Heart right ventricle (tissue), 16 donors: ENCODE measurements at regions not wholly inside any gene's neighbourhood (a gene's known extent, or its start where the extent isn't known, plus 50 kb on each side); places are given as distances from the start of the nearest gene placed in this dataset.
"Not testable (repeated sequence)": the region's sequence is repeated elsewhere in the genome, so short reads cannot be mapped to it uniquely, and the experiment has no call there.

Experiments used
- ATAC-seq, 8 donors: fragments of 200-7000 bp; cut with Tn5 transposase; one replicate each; pipeline ENCODE4 v1.9.1; 2020; ENCODE audit warnings: mild to moderate bottlenecking in 8 of 8, moderate library complexity in 8 of 8, moderate number of reproducible peaks in 1 of 8
- DNase-seq, 2 donors: peaks; one replicate each; pipeline ENCODE4 v3.0.0-alpha.2; 2020
- H3K27ac ChIP-seq, 10 donors: fragments of 200-600 bp; sonication (generic) in 2 of 10; one replicate each; pipeline versions ENCODE4 v1.5.0 to v1.8.0; 2020 to 2022; ENCODE audit warnings: mild to moderate bottlenecking in 3 of 10
- H3K27me3 ChIP-seq, 7 donors: fragments of 200-600 bp; one replicate each; pipeline ENCODE4 v1.8.0; 2021 to 2022; ENCODE audit warnings: mild to moderate bottlenecking in 2 of 7
- H3K36me3 ChIP-seq, 9 donors: fragments of 200-600 bp; sonication (generic) in 1 of 9; one replicate each; pipeline versions ENCODE4 v1.5.0 to v1.8.0; 2020 to 2022; ENCODE audit warnings: mild to moderate bottlenecking in 2 of 9
- H3K4me1 ChIP-seq, 9 donors: fragments of 200-600 bp; sonication (generic) in 1 of 9; one replicate each; pipeline versions ENCODE4 v1.5.0 to v1.8.0; 2020 to 2022; ENCODE audit warnings: mild to moderate bottlenecking in 4 of 9
- H3K4me3 ChIP-seq, 10 donors: fragments of 200-600 bp; sonication (generic) in 2 of 10; one replicate each; pipeline versions ENCODE4 v1.5.0 to v1.8.0; 2020 to 2022; ENCODE audit warnings: mild to moderate bottlenecking in 7 of 10, moderate library complexity in 2 of 10
- H3K9me3 ChIP-seq, 11 donors: fragments of 200-600 bp in 10 of 11; sonication (generic) in 2 of 11; one replicate each; pipeline versions ENCODE4 v1.5.0 to v1.8.0; 2013 to 2022; ENCODE audit warnings: mild to moderate bottlenecking in 2 of 11, control low read depth in 1 of 11, moderate library complexity in 1 of 11
- CTCF ChIP-seq, 9 donors: fragments of 200-600 bp; sonication (generic) in 2 of 9; IDR thresholded peaks; one replicate each; pipeline versions ENCODE4 v1.5.0 to v1.8.0; 2021 to 2022; ENCODE audit warnings: antibody characterized with exemption in 9 of 9, mild to moderate bottlenecking in 5 of 9, moderate library complexity in 1 of 9
- WGBS, 2 donors: extraction: QIAGEN DNeasy Blood & Tissue Kit; methylation state at CpG; one replicate each; pipeline ENCODE4 v1.1.7; 2013; ENCODE audit warnings: inconsistent platforms in 1 of 2; 5-methylcytosine and 5-hydroxymethylcytosine counted together
- intact Hi-C, 10 donors: fragments of 100-400 bp; cut with DNase I; formaldehyde crosslinking; loops; one replicate each; pipeline versions ENCODE4 v1.11.1 to v1.14.2; 2022
- donor health status: Arrhythmogenic right ventricular cardiomyopathy.
- donor health status: ischemic (EF 13 %, LVEDD 7.1; RV severe dilation, severe dysfunction).
- donor health status: healthy with polysubstance abuse.
- donor health status: DM: no; HTN: yes; CAD: no.
- donor health status: DM: no; HTN: no; CAD: no.
- donor health status: ischemic (EF 25% LVEDD 6.9; RV normal size, moderate dysfunction).
- donor health status: ischemic (EF 25% LVEDD 5.7; RV mildly dilated, moderate dysfunction).
- donor health status: healthy.
- donor health status: DM: yes; HTN: yes; CAD: no.
- donor health status: Ischemic cardiomyopathy.
- donor health status: ischemic (EF 35%, LVEDD 5.7; RV mildly dilated, moderate dysfunction).
- donor health status: nonischemic (EF 11% LVEDD 7.7; RV severe dilation, severe dysfunction).
- donor health status: DM: yes; HTN: yes; CAD: no.
- donor health status: PGD.
- donor health status: ischemic (EF 29% LVEDD 5.4; RV normal size, mild dysfunction).
- donor health status: nonischemic (EF 23%, LVEDD 6.1; RV moderate dilation, normal function).

- intact Hi-C loops: no loop called here
- DNase-seq (no peak), ATAC-seq (no peak)
- Histone ChIP-seq H3K4me3 (no peak overlapping the region), H3K27me3 (no peaks in the 10 kb centered on the region), H3K9me3 (no peaks in the 10 kb centered on the region), H3K4me1 (peaks cover 0 to 14% (median 5%) of the 10 kb centered on the region in 9 donors), H3K27ac (no peak overlapping the region), H3K36me3 (peaks cover 0 to 98% (median 4%) of the 10 kb centered on the region in 9 donors)
- no peak for TF ChIP-seq CTCF (IDR thresholded peaks at IDR 0.05)
- 73 to 84% methylated on average over 6 of the region's 6 CpGs for WGBS, 2 donors
Measured at GRCh38 chr7:149605696-149606095, 108.1 kb upstream of the ZNF746 start.

GRCh38 chr7:149604521-149604920, 106.9 kb upstream of the ZNF746 start:
- no peak overlapping the region for H3K27ac ChIP-seq
- no peak for TF ChIP-seq CTCF (IDR thresholded peaks at IDR 0.05)
- no peak for ATAC-seq
- WGBS, 2 donors: 91 to 93% methylated on average over 4 of the region's 4 CpGs
- DNase-seq: no peak
- peaks cover 0 to 92% (median 4%) of the 10 kb centered on the region in 9 donors for H3K36me3 ChIP-seq
- H3K4me1 ChIP-seq: peaks cover 0 to 18% (median 10%) of the 10 kb centered on the region in 9 donors
- no peaks in the 10 kb centered on the region for H3K9me3 ChIP-seq
- H3K4me3 ChIP-seq: no peak overlapping the region
- intact Hi-C loops: no loop called here
- H3K27me3 ChIP-seq: no peaks in the 10 kb centered on the region

DNA sequence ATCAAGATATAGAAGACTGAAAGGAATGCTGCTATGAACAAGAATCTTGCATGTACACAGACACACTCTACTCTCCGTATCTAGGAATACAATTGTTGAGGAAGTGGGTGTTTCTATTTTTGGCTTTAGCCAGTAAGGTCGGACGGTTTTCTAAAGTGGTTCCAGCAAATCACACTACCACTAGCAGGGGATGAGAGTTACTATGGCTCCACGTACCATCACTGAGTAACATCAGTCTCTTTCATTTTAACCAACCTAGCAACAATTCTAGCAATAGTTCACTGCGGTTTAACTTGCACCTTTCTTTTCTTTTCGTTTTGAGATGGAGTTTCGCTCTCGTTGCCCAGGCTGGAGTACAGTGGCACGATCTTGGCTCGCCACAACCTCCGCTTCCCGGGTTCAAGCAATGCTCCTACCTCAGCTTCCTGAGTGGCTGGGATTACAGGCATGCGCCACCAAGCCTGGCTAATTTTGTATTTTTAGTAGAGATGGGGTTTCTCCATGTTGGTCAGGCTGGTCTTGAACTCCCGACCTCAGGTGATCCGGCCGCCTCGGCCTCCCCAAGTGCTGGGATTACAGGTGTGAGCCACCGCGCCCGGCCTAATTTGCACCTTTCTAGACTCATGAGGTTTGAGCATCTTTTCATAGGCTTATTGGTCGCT, 103.2 kb upstream of the ZNF746 start:
- WGBS, 2 donors: 69 to 73% methylated on average over 21 of the region's 21 CpGs
- Histone ChIP-seq H3K36me3 (peaks cover 0 to 89% (median 6%) of the 10 kb centered on the region in 9 donors), H3K4me1 (peaks cover 0 to 25% (median 10%) of the 10 kb centered on the region in 9 donors), H3K27ac (peak overlapping the region in 2 of 10 donors; percentile 7 to 11)
- DNase-seq, intact Hi-C loops, H3K9me3 ChIP-seq, H3K4me3 ChIP-seq, H3K27me3 ChIP-seq: not testable (repeated sequence)
- peak in 6 of 8 donors; percentile 60 to 90 (median 75) for ATAC-seq

- H3K9me3 ChIP-seq: no peaks in the 10 kb centered on the region
- H3K27me3 ChIP-seq: no peaks in the 10 kb centered on the region
- no peak overlapping the region for H3K4me3 ChIP-seq
- H3K27ac ChIP-seq: no peak overlapping the region
- intact Hi-C loops: no loop called here
- DNase-seq (no peak), ATAC-seq (no peak)
- 77 to 78% methylated on average over 7 of the region's 7 CpGs for WGBS, 2 donors
- H3K36me3 ChIP-seq: peaks cover 0 to 89% (median 6%) of the 10 kb centered on the region in 9 donors
- no peak for TF ChIP-seq CTCF (IDR thresholded peaks at IDR 0.05)
- H3K4me1 ChIP-seq: peaks cover 0 to 25% (median 10%) of the 10 kb centered on the region in 9 donors
Measured at GRCh38 chr7:149599636-149600206, 102.1 kb upstream of the ZNF746 start.
